NCI-H510A treated with DMSO at 0.1 percent for 48 hours (cell line): ENCODE measurements at regions not wholly inside any gene's neighbourhood (a gene's known extent, or its start where the extent isn't known, plus 50 kb on each side); places are given as distances from the start of the nearest gene placed in this dataset.
A peak's percentile ranks its signal among the peaks of the same experiment; 100 is the strongest.

Source experiments
- DNase-seq: peaks from one replicate; lab custom pipeline; 2025; lab: John Stamatoyannopoulos, UW

DNA sequence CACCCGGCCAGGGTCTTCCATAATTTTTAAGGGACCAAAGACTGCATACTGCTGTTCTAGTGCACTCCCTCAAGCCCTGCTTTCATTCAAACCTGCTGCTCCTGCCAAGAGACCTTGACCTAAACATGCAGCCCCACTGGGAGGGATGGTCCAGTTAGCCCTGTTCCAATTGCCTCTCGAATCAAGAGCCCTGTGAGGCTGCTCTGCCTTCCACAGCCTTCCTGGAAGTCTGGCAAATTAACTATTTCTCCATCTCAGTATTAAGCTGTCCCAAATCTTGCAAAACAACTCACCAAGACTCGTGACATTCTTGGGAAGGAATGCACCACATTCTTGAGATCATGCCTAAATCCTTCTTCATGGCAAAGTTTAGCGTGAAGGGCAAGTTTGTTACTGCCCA lies 231.3 kb downstream of the C1orf94 start:
- no peak for DNase-seq

- no peak for DNase-seq
Measured at GRCh38 chr1:34409689-34410229, 233.1 kb downstream of the C1orf94 start.

- DNase-seq = no peak
Measured at GRCh38 chr1:34412598-34413370, 236.1 kb downstream of the C1orf94 start.

DNA sequence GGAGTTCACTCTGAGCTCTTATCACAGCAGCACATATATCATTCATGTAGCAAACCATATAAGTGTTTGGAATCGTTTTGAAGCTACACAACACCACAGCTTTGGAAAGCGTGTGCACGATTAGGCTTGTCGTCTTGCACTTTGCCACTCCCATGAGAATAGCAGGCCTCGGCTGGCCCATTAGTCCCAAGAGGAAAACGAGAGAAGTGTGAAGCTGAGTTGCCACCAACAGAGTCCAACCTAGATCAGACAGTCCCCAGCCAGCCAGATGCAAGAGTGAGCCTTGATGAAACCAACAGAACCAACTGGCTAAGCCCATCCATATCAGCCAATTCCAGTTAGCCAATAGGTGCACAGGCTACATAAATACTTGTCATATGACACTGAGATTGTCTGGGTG lies 238.4 kb downstream of the C1orf94 start:
- peak; percentile 65 for DNase-seq

GRCh38 chr1:34418166-34418565 lies 241.5 kb downstream of the C1orf94 start:
- no peak for DNase-seq

GRCh38 chr1:34419663-34420136 lies 243.0 kb downstream of the C1orf94 start:
- DNase-seq = peak; percentile 68

DNA sequence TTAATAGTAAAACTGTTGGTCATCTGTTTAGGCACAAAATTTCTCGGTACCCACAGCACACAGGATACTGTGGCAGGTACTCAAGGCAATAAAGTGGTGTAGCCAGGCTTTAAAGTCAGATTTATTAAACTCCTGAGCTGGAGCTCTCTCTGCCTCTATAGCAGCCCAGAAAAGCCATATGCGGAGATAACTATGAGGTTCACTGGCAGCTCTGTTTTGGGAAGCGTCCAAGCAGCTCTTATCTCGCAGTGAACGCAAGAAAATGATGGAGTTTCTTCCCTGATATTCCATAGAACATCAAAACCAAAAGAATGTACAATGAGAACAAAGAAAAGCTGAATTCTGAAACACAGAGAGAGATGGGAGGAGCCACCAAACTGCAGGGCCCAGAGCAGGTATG lies 248.3 kb downstream of the C1orf94 start:
- no peak for DNase-seq

DNA sequence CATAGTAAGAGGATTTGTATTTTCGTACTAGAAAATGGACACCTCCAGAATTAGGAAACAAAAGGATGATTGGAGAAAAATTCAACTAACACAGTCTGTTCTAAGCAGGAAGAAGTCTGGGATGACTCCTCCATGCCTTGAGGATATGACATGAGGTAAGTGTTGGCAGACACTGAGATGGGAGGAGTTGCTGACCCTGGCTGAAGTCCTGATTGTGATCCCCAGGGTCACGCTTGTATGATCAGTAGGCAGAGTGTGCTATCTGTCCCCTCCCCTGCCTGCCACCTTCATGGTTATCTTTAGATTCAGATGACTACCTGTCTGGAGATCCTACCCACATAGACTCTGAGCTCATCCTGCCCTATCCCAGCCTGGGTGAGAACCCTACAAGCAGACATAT lies 249.1 kb downstream of the C1orf94 start:
- no peak for DNase-seq

DNA sequence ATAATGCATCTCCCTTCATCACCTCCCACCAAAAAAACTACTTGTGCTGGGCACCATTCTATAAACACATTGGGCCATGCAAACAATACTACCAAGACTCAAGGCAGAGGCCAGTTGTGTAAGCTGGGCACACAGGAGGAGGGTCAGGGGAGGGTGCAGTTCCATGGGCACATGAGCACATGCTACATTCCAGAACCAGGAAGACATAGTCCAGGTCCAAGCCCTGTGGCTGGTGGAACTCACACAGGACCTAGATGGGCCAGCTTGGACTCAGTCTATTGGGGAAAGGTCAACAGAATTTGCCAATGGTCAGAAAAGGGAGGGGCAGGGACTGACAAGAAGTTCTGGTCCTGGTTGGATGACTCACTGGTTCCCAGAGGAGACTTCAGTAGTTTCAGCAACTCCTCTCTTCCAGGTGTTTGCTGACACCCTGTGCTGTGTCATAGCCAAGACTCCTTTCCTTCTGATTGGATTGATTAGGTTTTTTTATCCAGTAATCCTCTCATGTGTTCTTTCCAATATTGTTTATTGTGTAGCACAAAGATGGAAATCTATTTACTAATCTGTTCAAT lies 249.7 kb downstream of the C1orf94 start:
- no peak for DNase-seq

- DNase-seq = no peak
Measured at GRCh38 chr1:34427170-34427569, 250.5 kb downstream of the C1orf94 start.

GRCh38 chr1:34433099-34433498 lies 256.4 kb downstream of the C1orf94 start:
- DNase-seq = no peak

DNA sequence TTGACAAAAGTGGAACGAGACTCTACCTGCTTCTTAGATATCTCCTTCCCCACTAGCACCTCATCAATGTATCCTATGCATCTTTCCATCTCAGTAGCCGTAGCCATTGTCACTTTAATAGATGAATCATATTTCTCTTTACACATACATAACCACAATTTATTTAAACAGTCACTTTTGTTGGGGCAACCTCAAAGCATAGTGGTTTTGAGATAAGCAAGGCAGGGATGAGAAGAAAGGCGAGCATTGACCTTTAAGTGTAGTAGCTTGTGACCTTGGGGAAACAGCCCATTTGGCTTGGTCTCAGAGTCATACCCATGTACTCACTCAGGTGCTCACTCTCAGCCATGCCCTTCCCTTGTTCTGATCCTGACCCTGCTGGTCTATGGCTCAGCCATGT lies 260.1 kb downstream of the C1orf94 start:
- no peak for DNase-seq

GRCh38 chr1:34441259-34442069 lies 264.8 kb downstream of the C1orf94 start:
- DNase-seq = no peak

DNA sequence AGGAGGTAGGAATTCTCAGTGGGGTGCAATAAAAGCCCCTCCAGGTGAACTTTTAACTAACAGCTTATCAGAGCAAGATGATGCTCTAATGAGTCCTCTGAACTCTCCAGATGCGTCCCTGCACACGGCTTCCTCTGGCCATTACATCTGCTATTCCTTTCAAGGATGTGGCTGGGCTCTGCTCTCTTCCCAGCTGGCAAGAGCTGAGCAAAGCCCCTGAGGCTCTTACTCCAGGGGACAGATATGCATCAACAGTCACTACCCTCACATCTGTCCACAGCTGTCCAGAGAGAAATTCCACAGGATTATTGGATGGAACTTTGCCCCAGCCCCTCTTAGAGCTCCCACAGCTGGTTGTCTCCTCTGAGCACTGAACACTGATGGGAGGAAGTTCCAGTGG lies 267.8 kb downstream of the C1orf94 start:
- no peak for DNase-seq

DNA sequence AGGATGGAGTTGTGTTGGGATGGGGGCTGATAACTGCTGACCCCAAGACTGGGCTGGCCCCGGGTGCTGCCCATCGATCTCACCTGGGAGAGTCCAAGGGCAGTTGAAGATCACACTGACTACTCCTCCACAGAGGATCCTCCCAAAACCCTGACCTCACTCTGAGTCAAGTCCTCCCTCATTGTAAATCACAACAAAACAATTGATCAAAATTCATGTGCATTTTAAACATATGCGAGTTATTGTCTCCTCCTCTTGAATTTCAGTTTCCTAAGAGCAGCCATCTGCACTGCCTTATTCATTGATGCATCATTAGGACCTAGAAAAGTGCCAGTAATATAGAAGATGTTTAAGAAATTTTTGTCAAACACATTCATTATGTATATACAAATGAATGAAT lies 273.6 kb downstream of the C1orf94 start:
- no peak for DNase-seq

DNA sequence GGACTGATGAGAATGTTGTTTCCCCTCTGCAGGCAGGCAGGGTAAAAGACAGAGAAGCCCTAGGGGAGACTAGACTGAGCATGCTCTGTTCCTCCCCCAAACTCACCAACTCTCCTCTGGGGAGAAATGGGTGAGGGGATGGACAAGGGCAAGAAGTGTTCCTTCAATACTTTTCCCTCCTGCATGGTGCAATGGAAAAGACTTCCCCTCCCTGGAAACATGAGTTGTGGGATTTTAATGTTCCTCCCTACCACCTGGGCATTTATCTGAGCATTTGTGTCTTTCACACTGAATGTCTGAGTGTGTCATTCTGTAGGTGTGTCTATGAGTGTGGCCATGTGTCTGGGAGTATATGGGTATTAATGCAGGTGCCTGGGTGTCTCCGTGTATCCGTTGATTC lies 275.7 kb downstream of the C1orf94 start:
- no peak for DNase-seq

GRCh38 chr1:34455121-34455520 lies 278.4 kb downstream of the C1orf94 start:
- DNase-seq = no peak

DNA sequence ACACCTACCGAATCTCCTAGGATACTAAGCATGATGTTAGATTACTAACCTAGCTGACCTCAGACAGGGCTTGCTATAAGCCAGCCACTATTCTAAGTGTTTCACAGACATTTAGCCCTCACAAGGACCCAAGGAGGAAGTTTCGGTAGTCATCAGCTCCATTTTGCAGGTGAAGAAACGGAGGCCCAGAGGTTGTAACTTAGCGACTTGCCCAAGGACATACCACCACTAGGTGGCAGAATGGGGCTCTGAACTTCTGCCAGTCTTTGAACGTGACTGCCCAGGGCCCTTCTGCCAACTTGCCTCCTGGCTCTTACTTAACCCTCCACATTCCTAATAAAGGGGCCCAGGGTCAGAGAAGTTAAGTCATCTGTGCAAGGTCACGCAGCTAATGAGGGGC lies 283.5 kb downstream of the C1orf94 start:
- DNase-seq = peak; percentile 93

- DNase-seq = no peak
Measured at GRCh38 chr1:34470401-34470800, 284.4 kb upstream of the GJB5 start.

- DNase-seq = no peak
Measured at GRCh38 chr1:34474566-34474965, 280.3 kb upstream of the GJB5 start.

- no peak for DNase-seq
Measured at GRCh38 chr1:34476371-34476770, 278.5 kb upstream of the GJB5 start.

DNA sequence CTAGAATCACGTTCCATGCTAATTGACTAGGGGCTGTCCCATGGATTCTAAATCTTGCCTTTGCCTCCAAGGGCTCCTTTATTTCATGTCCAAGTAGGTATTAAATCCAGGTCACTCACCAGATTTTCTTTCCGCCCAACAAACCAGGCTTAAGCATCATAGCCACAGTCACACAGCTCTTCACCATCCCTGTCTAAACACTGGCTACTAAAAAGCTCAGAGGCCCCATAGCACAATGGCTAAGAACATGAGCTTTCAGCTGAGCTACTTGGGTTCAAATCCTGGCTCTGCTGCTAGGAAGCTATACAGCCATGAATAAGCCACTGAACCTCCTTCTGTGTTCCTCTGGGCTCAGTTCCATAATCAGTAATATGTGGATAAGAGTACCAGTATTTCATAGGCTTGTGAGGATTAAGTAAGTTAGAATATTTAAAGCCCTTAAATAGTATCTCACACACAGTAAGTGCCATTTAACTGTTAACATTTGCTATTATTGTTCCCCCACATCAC lies 277.2 kb upstream of the GJB5 start:
- DNase-seq = no peak
